ENCODE measurements at regions not wholly inside any gene's neighbourhood (a gene's known extent, or its start where the extent isn't known, plus 50 kb on each side); places are given as distances from the start of the nearest gene placed in this dataset.
A peak's percentile ranks its signal among the peaks of the same experiment; 100 is the strongest.
"Not testable (repeated sequence)": the region's sequence is repeated elsewhere in the genome, so short reads cannot be mapped to it uniquely, and the experiment has no call there.

- DNase-seq: no peak
Observed at GRCh38 chr5:29213475-29213874, 1980.0 kb upstream of the CDH6 start.

- DNase-seq: no peak
Observed at GRCh38 chr5:29208024-29208423, 1985.5 kb upstream of the CDH6 start.

GRCh38 chr5:29203049-29203448 is 1990.4 kb upstream of the CDH6 start:
- DNase-seq: no peak

- DNase-seq: no peak
Observed at GRCh38 chr5:29197631-29198454, 1995.6 kb upstream of the CDH6 start.

- DNase-seq: no peak
Observed at GRCh38 chr5:29193972-29194371, 1999.5 kb upstream of the CDH6 start.

- peak; percentile 39 for DNase-seq
Observed at GRCh38 chr5:29191269-29192048, 2002.0 kb upstream of the CDH6 start.

GRCh38 chr5:29190398-29190797 is 2003.1 kb upstream of the CDH6 start:
- not testable (repeated sequence) for DNase-seq

- not testable (repeated sequence) for DNase-seq
Observed at GRCh38 chr5:29186380-29186779, 2007.1 kb upstream of the CDH6 start.

GRCh38 chr5:29185558-29185957 is 2007.9 kb upstream of the CDH6 start:
- DNase-seq: no peak

- no peak for DNase-seq
Observed at GRCh38 chr5:29175774-29176173, 2017.7 kb upstream of the CDH6 start.

- no peak for DNase-seq
Observed at GRCh38 chr5:29170599-29170998, 2022.9 kb upstream of the CDH6 start.

- no peak for DNase-seq
Observed at GRCh38 chr5:29169886-29170285, 2023.6 kb upstream of the CDH6 start.

- no peak for DNase-seq
Observed at GRCh38 chr5:29162297-29162696, 2031.2 kb upstream of the CDH6 start.

GRCh38 chr5:29161399-29162291 is 2031.8 kb upstream of the CDH6 start:
- DNase-seq: no peak

GRCh38 chr5:29157975-29158374 is 2035.5 kb upstream of the CDH6 start:
- no peak for DNase-seq

- DNase-seq: no peak
Observed at GRCh38 chr5:29150840-29151239, 2042.6 kb upstream of the CDH6 start.

GRCh38 chr5:29148581-29148980 is 2044.9 kb upstream of the CDH6 start:
- no peak for DNase-seq

- DNase-seq: no peak
Observed at GRCh38 chr5:29148073-29148472, 2045.4 kb upstream of the CDH6 start.

- no peak for DNase-seq
Observed at GRCh38 chr5:29143266-29143665, 2050.2 kb upstream of the CDH6 start.

- no peak for DNase-seq
Observed at GRCh38 chr5:29134418-29134817, 2059.1 kb upstream of the CDH6 start.

GRCh38 chr5:29131285-29131684 is 2062.2 kb upstream of the CDH6 start:
- DNase-seq: no peak

GRCh38 chr5:29130786-29131185 is 2062.7 kb upstream of the CDH6 start:
- no peak for DNase-seq

- not testable (repeated sequence) for DNase-seq
Observed at GRCh38 chr5:29127524-29128156, 2065.8 kb upstream of the CDH6 start.

All from NCI-H2171 treated with DMSO at 0.1 percent for 48 hours (cell line).